A673 (cell line): ENCODE measurements at regions not wholly inside any gene's neighbourhood (a gene's known extent, or its start where the extent isn't known, plus 50 kb on each side); places are given as distances from the start of the nearest gene placed in this dataset.

ENCODE experiments used
- BruUV-seq: library from RNA; stranded (reverse); fragments of 400-500 nt; replicated peaks from 2 replicates; lab custom pipeline; 2021; lab: Mats Ljungman, UMichigan
- CTCF ChIA-PET: fragments of 300-600 bp; sonication (Branson Sonifier 250); formaldehyde crosslinking; loops from one replicate; lab custom pipeline; 2022; ENCODE audit warnings: antibody characterized with exemption; lab: Charles Lee
- POLR2A ChIA-PET: fragments of 300-600 bp; sonication (Branson Sonifier 250); formaldehyde crosslinking; loops from one replicate; lab custom pipeline; 2022; ENCODE audit warnings: antibody characterized with exemption; ENCODE audit not compliant: low non-redundant PET; lab: Charles Lee
- DNase-seq: peaks from one replicate; pipeline ENCODE4 v3.0.0-alpha.2; 2015; ENCODE audit warnings: low spot score
- H3K27ac ChIP-seq: fragments of 200-600 bp; sonication (generic); 2 replicates; pipeline ENCODE4 v1.5.1; 2016; ENCODE audit warnings: mixed run types, low read depth, mild to moderate bottlenecking, mixed read lengths, antibody characterized with exemption, low read length; ENCODE audit not compliant: poor library complexity, severe bottlenecking
- H3K27me3 ChIP-seq: fragments of 200-600 bp; sonication (generic); replicated peaks from 2 replicates; pipeline ENCODE4 v1.6.1; 2017; ENCODE audit warnings: mixed run types, low read depth, mild to moderate bottlenecking, mixed read lengths, antibody characterized with exemption, low read length; ENCODE audit not compliant: insufficient read depth, poor library complexity
- H3K36me3 ChIP-seq: fragments of 200-600 bp; sonication (generic); 2 replicates; pipeline ENCODE4 v1.6.1; 2016; ENCODE audit warnings: mixed run types, mild to moderate bottlenecking, mixed read lengths, antibody characterized with exemption, low read length; ENCODE audit not compliant: insufficient read depth, poor library complexity, severe bottlenecking
- H3K4me1 ChIP-seq: fragments of 200-600 bp; sonication (generic); 2 replicates; pipeline ENCODE4 v1.6.1; 2017; ENCODE audit warnings: mixed run types, mild to moderate bottlenecking, mixed read lengths, antibody characterized with exemption, low read length; ENCODE audit not compliant: insufficient read depth, poor library complexity, severe bottlenecking
- H3K4me3 ChIP-seq: fragments of 200-600 bp; sonication (generic); 2 replicates; pipeline ENCODE4 v1.5.1; 2016; ENCODE audit warnings: low read depth, mixed run types, mild to moderate bottlenecking, mixed read lengths, low read length; ENCODE audit not compliant: poor library complexity, severe bottlenecking
- H3K9me3 ChIP-seq: fragments of 200-600 bp; sonication (generic); 2 replicates; pipeline ENCODE4 v1.6.1; 2016; ENCODE audit warnings: mixed run types, low read depth, mild to moderate bottlenecking, mixed read lengths, antibody characterized with exemption, low read length; ENCODE audit not compliant: poor library complexity, severe bottlenecking
- CTCF ChIP-seq: fragments of 300-800, 200-600 bp; sonication (generic); conservative IDR thresholded peaks from 2 replicates; pipeline ENCODE4 v1.5.1; 2017; ENCODE audit warnings: low read depth, mild to moderate bottlenecking, antibody characterized with exemption, low read length, moderate library complexity, mixed read lengths
- EZH2 ChIP-seq: fragments of 200-600 bp; sonication (generic); IDR thresholded peaks from 2 replicates; pipeline ENCODE4 v1.6.1; 2017; ENCODE audit warnings: borderline replicate concordance, low read depth, mild to moderate bottlenecking, mixed read lengths, antibody characterized with exemption, low read length; ENCODE audit not compliant: poor library complexity, severe bottlenecking
- intact Hi-C: fragments of 100-400 bp; cut with micrococcal nuclease; formaldehyde crosslinking; loops from one replicate; pipeline ENCODE4 v1.10.0; 2022; ENCODE audit not compliant: unreplicated experiment

- BruUV-seq = no TSS peak
These were observed 1519.8 kb upstream of the CDH9 start for GRCh38 chr5:28558196-28558595.

GRCh38 chr5:28557114-28557513, 1518.7 kb upstream of the CDH9 start:
- Histone ChIP-seq H3K9me3 (no peaks in the 10 kb centered on the region), H3K27me3 (no peaks in the 10 kb centered on the region), H3K36me3 (no peaks in the 10 kb centered on the region), H3K4me3 (no peak overlapping the region), H3K4me1 (no peaks in the 10 kb centered on the region), H3K27ac (no peak overlapping the region)
- no TSS peak for BruUV-seq
- CTCF ChIA-PET = no interaction called here
- intact Hi-C loops = no loop called here
- no peak for DNase-seq
- POLR2A ChIA-PET = no interaction called here
- TF ChIP-seq EZH2 (no peak), CTCF (no peak)

More at GRCh38 chr5:28558196-28558595, 1519.8 kb upstream of the CDH9 start:
- no peaks in the 10 kb centered on the region for H3K9me3 ChIP-seq
- POLR2A ChIA-PET = no interaction called here
- TF ChIP-seq EZH2 (no peak), CTCF (no peak)
- no peak overlapping the region for H3K27ac ChIP-seq
- H3K4me1 ChIP-seq = no peaks in the 10 kb centered on the region
- H3K27me3 ChIP-seq = no peaks in the 10 kb centered on the region
- H3K4me3 ChIP-seq = no peak overlapping the region
- CTCF ChIA-PET = no interaction called here
- H3K36me3 ChIP-seq = no peaks in the 10 kb centered on the region
- no peak for DNase-seq
- intact Hi-C loops = no loop called here

- Histone ChIP-seq H3K36me3 (no peaks in the 10 kb centered on the region), H3K4me1 (no peaks in the 10 kb centered on the region), H3K4me3 (no peak overlapping the region), H3K27ac (no peak overlapping the region), H3K27me3 (no peaks in the 10 kb centered on the region), H3K9me3 (no peaks in the 10 kb centered on the region)
- ChIA-PET POLR2A (no interaction called here), CTCF (no interaction called here)
- no peak for DNase-seq
- no TSS peak for BruUV-seq
- intact Hi-C loops = no loop called here
- TF ChIP-seq EZH2 (no peak), CTCF (no peak)
These were observed 1511.2 kb upstream of the CDH9 start for GRCh38 chr5:28549588-28549987.
